Epidermal melanocyte (primary cell): ENCODE measurements at regions not wholly inside any gene's neighbourhood (a gene's known extent, or its start where the extent isn't known, plus 50 kb on each side); places are given as distances from the start of the nearest gene placed in this dataset.
"Not testable (repeated sequence)": the region's sequence is repeated elsewhere in the genome, so short reads cannot be mapped to it uniquely, and the experiment has no call there.

Source experiments
- DNase-seq: peaks from one replicate; pipeline ENCODE4 v3.0.0; 2011; ENCODE audit warnings: low spot score; ENCODE audit not compliant: insufficient read length

- DNase-seq: no peak
Measured at GRCh38 chr10:53664282-53665019, 891.9 kb upstream of the MBL2 start.

GRCh38 chr10:53650794-53651193 lies 878.2 kb upstream of the MBL2 start:
- DNase-seq: no peak

- DNase-seq: not testable (repeated sequence)
Measured at GRCh38 chr10:53647221-53647620, 874.6 kb upstream of the MBL2 start.

- no peak for DNase-seq
Measured at GRCh38 chr10:53646525-53646924, 873.9 kb upstream of the MBL2 start.

- DNase-seq: no peak
Measured at GRCh38 chr10:53645951-53646350, 873.4 kb upstream of the MBL2 start.

- no peak for DNase-seq
Measured at GRCh38 chr10:53638006-53638405, 865.4 kb upstream of the MBL2 start.

GRCh38 chr10:53624722-53625121 lies 852.1 kb upstream of the MBL2 start:
- no peak for DNase-seq

GRCh38 chr10:53622201-53622600 lies 849.6 kb upstream of the MBL2 start:
- no peak for DNase-seq

- DNase-seq: no peak
Measured at GRCh38 chr10:53619671-53620070, 847.1 kb upstream of the MBL2 start.

GRCh38 chr10:53607691-53608090 lies 835.1 kb upstream of the MBL2 start:
- DNase-seq: no peak

GRCh38 chr10:53606981-53607380 lies 834.4 kb upstream of the MBL2 start:
- no peak for DNase-seq

GRCh38 chr10:53601260-53601875 lies 828.8 kb upstream of the MBL2 start:
- no peak for DNase-seq

GRCh38 chr10:53598914-53599313 lies 826.3 kb upstream of the MBL2 start:
- DNase-seq: no peak

GRCh38 chr10:53597835-53598251 lies 825.3 kb upstream of the MBL2 start:
- DNase-seq: no peak

GRCh38 chr10:53580465-53580864 lies 807.9 kb upstream of the MBL2 start:
- DNase-seq: no peak

GRCh38 chr10:53579773-53580172 lies 807.2 kb upstream of the MBL2 start:
- no peak for DNase-seq

- DNase-seq: no peak
Measured at GRCh38 chr10:53574024-53574423, 801.4 kb upstream of the MBL2 start.

GRCh38 chr10:53573498-53573897 lies 800.9 kb upstream of the MBL2 start:
- no peak for DNase-seq

- DNase-seq: no peak
Measured at GRCh38 chr10:53572799-53573198, 800.2 kb upstream of the MBL2 start.

- no peak for DNase-seq
Measured at GRCh38 chr10:53570221-53570620, 797.6 kb upstream of the MBL2 start.

GRCh38 chr10:53569455-53569854 lies 796.9 kb upstream of the MBL2 start:
- no peak for DNase-seq

- no peak for DNase-seq
Measured at GRCh38 chr10:53548664-53549063, 776.1 kb upstream of the MBL2 start.

GRCh38 chr10:53547364-53547763 lies 774.8 kb upstream of the MBL2 start:
- no peak for DNase-seq
